ENCODE measurements at regions not wholly inside any gene's neighbourhood (a gene's known extent, or its start where the extent isn't known, plus 50 kb on each side); places are given as distances from the start of the nearest gene placed in this dataset.

GRCh38 chr4:36961420-36961819, 283.1 kb upstream of the NWD2 start:
- no peaks in the 10 kb centered on the region for H3K36me3 ChIP-seq (ENCODE audit: control insufficient read depth, low read length)
- H3K9me2 ChIP-seq (replicated peaks; ENCODE audit: control insufficient read depth, low read length): no peaks in the 10 kb centered on the region
- no peaks in the 10 kb centered on the region for H3K4me1 ChIP-seq (ENCODE audit: control insufficient read depth, low read length)
- no peaks in the 10 kb centered on the region for H3K9me3 ChIP-seq (ENCODE audit: control insufficient read depth, insufficient read depth, low read length)
- no peak overlapping the region for H3K4me2 ChIP-seq (ENCODE audit: low read length)
- H3K27me3 ChIP-seq (ENCODE audit: control insufficient read depth, low read length): no peaks in the 10 kb centered on the region
- no peaks in the 10 kb centered on the region for H4K20me1 ChIP-seq (ENCODE audit: control insufficient read depth, insufficient read depth, low read depth, low read length)
- H3K79me2 ChIP-seq (ENCODE audit: control insufficient read depth, low read length): no peaks in the 10 kb centered on the region
- no peak for TF ChIP-seq CTCF (IDR thresholded peaks at IDR 0.05; ENCODE audit: low read depth, low read length, poor library complexity, severe bottlenecking)
- TF ChIP-seq EZH2phosphoT487 (IDR thresholded peaks at IDR 0.05; ENCODE audit: borderline replicate concordance, low read length): no peak
- H3K27ac ChIP-seq (ENCODE audit: low read depth, low read length): no peak overlapping the region
- H3K4me3 ChIP-seq (ENCODE audit: low read length): no peak overlapping the region
- H3F3A ChIP-seq (ENCODE audit: control insufficient read depth, insufficient read depth): no peaks in the 10 kb centered on the region

- Histone ChIP-seq H3K27ac (ENCODE audit: low read depth, low read length) (no peak overlapping the region), H3K9me2 (replicated peaks; ENCODE audit: control insufficient read depth, low read length) (no peaks in the 10 kb centered on the region), H3K27me3 (ENCODE audit: control insufficient read depth, low read length) (no peaks in the 10 kb centered on the region), H3K36me3 (ENCODE audit: control insufficient read depth, low read length) (no peaks in the 10 kb centered on the region), H3K9me3 (ENCODE audit: control insufficient read depth, insufficient read depth, low read length) (no peaks in the 10 kb centered on the region), H3F3A (ENCODE audit: control insufficient read depth, insufficient read depth) (no peaks in the 10 kb centered on the region), H4K20me1 (ENCODE audit: control insufficient read depth, insufficient read depth, low read depth, low read length) (no peaks in the 10 kb centered on the region), H3K4me1 (ENCODE audit: control insufficient read depth, low read length) (no peaks in the 10 kb centered on the region), H3K79me2 (ENCODE audit: control insufficient read depth, low read length) (no peaks in the 10 kb centered on the region), H3K4me2 (ENCODE audit: low read length) (no peak overlapping the region), H3K4me3 (ENCODE audit: low read length) (no peak overlapping the region)
- no peak for TF ChIP-seq CTCF (IDR thresholded peaks at IDR 0.05; ENCODE audit: low read depth, low read length, poor library complexity, severe bottlenecking)
These were observed 277.6 kb upstream of the NWD2 start for GRCh38 chr4:36966756-36967460.

- Histone ChIP-seq H3K9me3 (ENCODE audit: control insufficient read depth, insufficient read depth, low read length) (no peaks in the 10 kb centered on the region), H3K27ac (ENCODE audit: low read depth, low read length) (no peak overlapping the region), H3K4me1 (ENCODE audit: control insufficient read depth, low read length) (no peaks in the 10 kb centered on the region), H3K27me3 (ENCODE audit: control insufficient read depth, low read length) (no peaks in the 10 kb centered on the region), H3K36me3 (ENCODE audit: control insufficient read depth, low read length) (no peaks in the 10 kb centered on the region), H3K9me2 (replicated peaks; ENCODE audit: control insufficient read depth, low read length) (no peaks in the 10 kb centered on the region), H3K4me2 (ENCODE audit: low read length) (no peak overlapping the region), H3F3A (ENCODE audit: control insufficient read depth, insufficient read depth) (no peaks in the 10 kb centered on the region), H3K4me3 (ENCODE audit: low read length) (no peak overlapping the region), H3K79me2 (ENCODE audit: control insufficient read depth, low read length) (no peaks in the 10 kb centered on the region), H4K20me1 (ENCODE audit: control insufficient read depth, insufficient read depth, low read depth, low read length) (no peaks in the 10 kb centered on the region)
- no peak for TF ChIP-seq CTCF (IDR thresholded peaks at IDR 0.05; ENCODE audit: low read depth, low read length, poor library complexity, severe bottlenecking)
- no peak for TF ChIP-seq EZH2phosphoT487 (IDR thresholded peaks at IDR 0.05; ENCODE audit: borderline replicate concordance, low read length)
These were observed 265.0 kb upstream of the NWD2 start for GRCh38 chr4:36979533-36979932.
